ENCODE measurements at regions not wholly inside any gene's neighbourhood (a gene's known extent, or its start where the extent isn't known, plus 50 kb on each side); places are given as distances from the start of the nearest gene placed in this dataset.
"Not testable (repeated sequence)": the region's sequence is repeated elsewhere in the genome, so short reads cannot be mapped to it uniquely, and the experiment has no call there.

DNA sequence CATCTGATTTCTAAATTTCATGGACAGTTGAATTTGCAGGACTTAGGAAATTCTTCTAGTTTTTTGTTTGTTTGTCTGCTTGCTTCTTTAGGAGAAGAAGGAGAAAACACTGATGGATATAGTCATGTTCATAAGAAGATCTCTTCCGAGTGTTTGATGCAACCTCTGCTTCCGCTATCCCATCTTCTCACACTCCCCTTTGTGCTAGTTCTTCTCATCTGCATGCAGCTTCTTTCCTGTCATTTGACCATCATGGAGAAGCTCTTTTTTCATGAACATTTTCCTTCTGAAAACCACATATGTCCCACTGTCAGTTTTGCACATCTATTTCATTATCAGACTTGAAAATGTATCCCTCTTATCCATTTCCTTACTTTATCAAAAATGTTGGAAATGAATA lies 346.9 kb upstream of the PRKCQ start:
- Mint-ChIP-seq H3K9me3 (no peaks in the 10 kb centered on the region), H3K4me1 (ENCODE audit: low read depth) (peaks cover 51% of the 10 kb centered on the region), H3K4me3 (peak overlapping the region; percentile 48), H3K27me3 (ENCODE audit: low read depth) (no peaks in the 10 kb centered on the region), H3K36me3 (ENCODE audit: insufficient read depth) (no peaks in the 10 kb centered on the region)
- ATAC-seq (no peak), DNase-seq (no peak)

DNA sequence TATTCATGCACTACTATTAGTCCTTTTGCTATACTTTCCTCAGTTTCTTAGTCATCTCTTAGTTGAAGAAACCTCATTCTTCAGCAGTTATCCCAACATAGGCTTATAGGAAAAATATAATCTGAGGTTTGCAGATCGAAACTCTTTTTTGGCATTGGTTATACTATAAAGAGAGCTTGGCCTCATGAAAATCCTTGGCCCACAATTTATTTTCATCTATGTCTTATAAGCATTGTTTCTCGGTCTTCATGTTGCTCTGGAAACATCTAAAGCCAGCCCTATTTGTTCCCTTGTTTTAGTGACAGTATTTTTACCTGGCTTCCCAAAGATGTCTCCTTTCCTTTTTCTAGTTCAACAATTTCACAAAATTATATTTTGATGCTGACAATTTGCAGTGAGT lies 345.1 kb upstream of the PRKCQ start:
- ATAC-seq (no peak), DNase-seq (no peak)
- Mint-ChIP-seq H3K4me3 (peak overlapping the region; percentile 76), H3K4me1 (ENCODE audit: low read depth) (peaks cover 56% of the 10 kb centered on the region), H3K9me3 (no peaks in the 10 kb centered on the region), H3K36me3 (ENCODE audit: insufficient read depth) (no peaks in the 10 kb centered on the region), H3K27me3 (ENCODE audit: low read depth) (no peaks in the 10 kb centered on the region)

DNA sequence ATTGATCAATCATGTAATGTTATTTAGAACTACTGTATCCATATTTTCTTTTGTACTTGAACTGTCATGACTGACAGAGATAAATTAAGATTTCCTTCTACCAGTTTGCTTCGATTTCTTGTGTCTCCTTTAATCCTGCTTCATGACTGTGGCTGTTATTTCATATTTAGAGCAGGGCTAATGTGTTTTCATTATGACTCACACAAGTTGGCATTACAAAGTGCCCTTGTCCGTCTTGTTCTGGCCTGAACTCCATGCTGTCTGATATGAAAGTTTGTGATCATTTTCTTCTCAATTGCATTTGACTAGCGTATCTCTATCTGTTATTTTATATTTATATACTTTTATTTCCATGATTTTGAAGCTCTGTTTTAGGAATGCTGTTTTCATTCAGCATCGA lies 344.1 kb upstream of the PRKCQ start:
- ATAC-seq (no peak), DNase-seq (no peak)
- no peaks in the 10 kb centered on the region for H3K27me3 Mint-ChIP-seq (ENCODE audit: low read depth)
- H3K4me3 Mint-ChIP-seq: no peak overlapping the region
- no peaks in the 10 kb centered on the region for H3K36me3 Mint-ChIP-seq (ENCODE audit: insufficient read depth)
- no peaks in the 10 kb centered on the region for H3K9me3 Mint-ChIP-seq
- peaks cover 53% of the 10 kb centered on the region for H3K4me1 Mint-ChIP-seq (ENCODE audit: low read depth)

DNA sequence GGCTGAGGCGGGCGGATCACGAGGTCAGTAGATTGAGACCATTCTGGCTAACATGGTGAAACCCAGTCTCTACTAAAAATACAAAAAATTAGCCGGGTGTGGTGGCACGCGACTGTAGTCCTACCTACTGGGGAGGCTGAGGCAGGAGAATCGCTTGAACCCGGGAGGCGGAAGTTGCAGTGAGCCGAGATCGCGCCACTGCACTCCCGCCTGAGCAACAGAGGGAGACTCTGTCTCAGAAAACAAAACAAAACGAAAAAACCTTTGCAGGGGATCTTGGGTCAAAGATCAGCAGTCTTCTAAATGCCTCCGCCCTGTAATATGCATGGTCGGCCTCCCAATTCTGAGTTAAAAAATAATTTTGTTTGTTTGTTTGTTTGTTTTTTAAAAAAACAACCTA lies 340.9 kb upstream of the PRKCQ start:
- H3K9me3 Mint-ChIP-seq; DNase-seq; H3K36me3 Mint-ChIP-seq (ENCODE audit: insufficient read depth); ATAC-seq; H3K27me3 Mint-ChIP-seq (ENCODE audit: low read depth); H3K4me3 Mint-ChIP-seq: not testable (repeated sequence)
- H3K4me1 Mint-ChIP-seq (ENCODE audit: low read depth): peaks cover 27% of the 10 kb centered on the region

DNA sequence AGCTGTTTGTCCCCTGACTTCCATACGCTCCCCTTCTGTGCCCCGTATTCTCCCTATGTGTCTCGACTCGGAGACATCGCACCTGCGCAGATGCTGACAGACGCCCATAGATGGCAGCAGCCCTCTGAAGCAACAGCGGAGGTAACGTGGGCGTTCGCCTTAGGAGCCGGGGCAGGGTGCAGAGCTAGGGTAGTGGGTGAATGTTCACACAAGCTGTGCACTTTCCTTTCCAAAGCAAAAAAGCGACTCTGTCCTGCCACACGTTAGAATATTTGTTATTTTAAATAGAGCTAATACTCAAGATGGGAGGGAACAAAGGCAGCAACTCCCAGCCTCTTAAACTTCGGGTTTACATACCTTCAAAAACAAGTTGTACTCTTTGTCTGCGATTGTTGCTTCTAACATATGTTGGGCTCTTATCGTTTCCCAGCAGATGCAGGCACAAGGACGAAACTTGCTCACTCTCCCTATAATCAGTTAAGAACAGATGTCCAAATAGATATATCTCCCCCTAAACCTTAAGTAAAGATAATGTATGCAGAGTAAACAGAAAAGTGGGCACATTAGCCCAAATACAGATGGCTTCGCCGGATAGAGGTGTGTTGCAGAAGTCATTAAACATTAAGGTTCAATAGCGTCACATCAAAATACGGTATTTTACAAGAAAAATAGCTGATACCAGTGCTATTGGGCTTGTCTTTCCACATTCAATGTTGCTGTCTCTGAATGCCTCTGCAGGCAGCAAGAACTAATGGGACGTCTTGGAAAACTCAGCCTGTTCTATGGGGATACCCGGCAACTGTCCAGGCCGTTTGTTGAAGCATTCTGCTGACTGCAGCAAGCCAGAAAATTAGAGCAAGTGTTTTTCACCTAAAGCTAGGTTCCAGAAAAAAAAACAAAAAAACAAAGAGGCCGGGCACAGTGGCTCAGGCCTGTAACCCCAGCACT lies 340.3 kb upstream of the PRKCQ start:
- H3K4me3 Mint-ChIP-seq: peak overlapping the region; percentile 16
- ATAC-seq (peak; percentile 99), DNase-seq (peak; percentile 83)
- peaks cover 21% of the 10 kb centered on the region for H3K4me1 Mint-ChIP-seq (ENCODE audit: low read depth)
- peaks cover 2% of the 10 kb centered on the region for H3K27me3 Mint-ChIP-seq (ENCODE audit: low read depth)
- H3K36me3 Mint-ChIP-seq (ENCODE audit: insufficient read depth): no peaks in the 10 kb centered on the region
- H3K9me3 Mint-ChIP-seq: no peaks in the 10 kb centered on the region

DNA sequence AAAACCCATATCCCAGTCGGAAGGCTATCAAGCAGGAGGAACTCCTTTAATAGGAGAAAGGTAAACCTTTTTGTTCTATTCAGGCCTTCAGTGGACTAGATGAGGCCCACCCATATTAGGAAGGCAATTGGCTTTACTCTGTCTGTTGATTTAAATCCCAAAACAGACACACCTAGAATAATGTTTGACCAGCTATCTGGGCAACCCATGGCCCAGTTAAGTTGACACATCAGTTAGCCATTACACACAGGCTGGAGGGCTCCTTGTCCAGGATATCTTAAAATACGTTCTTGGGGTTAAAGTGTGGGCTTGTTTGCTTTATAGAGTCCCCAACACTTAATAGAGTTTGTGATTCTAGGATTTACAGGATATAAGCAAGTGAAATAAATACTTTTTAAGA lies 339.0 kb upstream of the PRKCQ start:
- Mint-ChIP-seq H3K4me3 (no peak overlapping the region), H3K9me3 (no peaks in the 10 kb centered on the region), H3K27me3 (ENCODE audit: low read depth) (peaks cover 2% of the 10 kb centered on the region), H3K36me3 (ENCODE audit: insufficient read depth) (no peaks in the 10 kb centered on the region), H3K4me1 (ENCODE audit: low read depth) (peaks cover 11% of the 10 kb centered on the region)
- ATAC-seq (no peak), DNase-seq (no peak)

DNA sequence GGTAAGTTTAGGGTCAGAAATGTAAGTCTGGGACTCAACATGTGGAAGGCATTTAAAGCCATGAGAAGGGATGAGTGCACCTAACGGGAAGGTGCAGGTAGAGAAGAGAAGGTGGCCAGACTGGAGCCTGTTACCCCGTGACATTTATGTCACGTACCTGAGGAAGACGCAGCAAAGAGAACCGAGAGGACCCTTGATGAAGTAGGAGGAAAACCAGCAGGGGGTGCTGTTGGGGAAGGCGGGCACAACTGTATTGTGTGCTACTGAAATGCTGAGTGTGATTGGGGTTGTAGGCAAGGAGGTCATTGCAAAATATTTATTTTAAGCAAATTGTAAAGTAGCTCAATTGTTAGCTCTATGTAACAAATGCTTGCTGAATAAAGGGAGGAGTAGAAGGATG lies 338.2 kb upstream of the PRKCQ start:
- ATAC-seq: peak; percentile 49 to 62

DNA sequence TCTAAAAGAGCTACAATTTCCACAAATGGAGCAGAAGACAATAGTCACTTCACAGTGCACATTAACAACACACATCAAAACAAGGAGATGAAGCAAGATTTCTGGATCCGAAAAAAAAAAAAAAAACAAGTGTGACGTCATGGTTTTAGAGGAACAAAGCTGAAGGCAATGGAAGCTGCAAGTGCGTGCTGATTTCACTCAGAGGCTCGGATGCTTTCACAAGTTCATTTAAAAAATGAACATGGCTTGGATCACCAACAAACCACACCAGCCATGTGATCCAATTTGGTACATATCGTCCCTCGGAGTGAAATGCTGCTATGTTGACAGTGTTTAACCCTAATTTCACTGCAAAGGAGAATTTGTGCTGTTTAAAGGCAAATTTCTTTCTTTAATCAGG lies 337.0 kb upstream of the PRKCQ start:
- Mint-ChIP-seq H3K36me3 (ENCODE audit: insufficient read depth) (no peaks in the 10 kb centered on the region), H3K4me1 (ENCODE audit: low read depth) (peaks cover 11% of the 10 kb centered on the region), H3K4me3 (no peak overlapping the region), H3K9me3 (no peaks in the 10 kb centered on the region), H3K27me3 (ENCODE audit: low read depth) (peaks cover 2% of the 10 kb centered on the region)
- no peak for ATAC-seq
- no peak for DNase-seq

More for the DNA sequence above, 338.2 kb upstream of the PRKCQ start:
- peak; percentile 77 for DNase-seq
- H3K9me3 Mint-ChIP-seq: no peaks in the 10 kb centered on the region
- no peaks in the 10 kb centered on the region for H3K36me3 Mint-ChIP-seq (ENCODE audit: insufficient read depth)
- H3K27me3 Mint-ChIP-seq (ENCODE audit: low read depth): peaks cover 2% of the 10 kb centered on the region
- H3K4me3 Mint-ChIP-seq: no peak overlapping the region
- peaks cover 11% of the 10 kb centered on the region for H3K4me1 Mint-ChIP-seq (ENCODE audit: low read depth)

DNA sequence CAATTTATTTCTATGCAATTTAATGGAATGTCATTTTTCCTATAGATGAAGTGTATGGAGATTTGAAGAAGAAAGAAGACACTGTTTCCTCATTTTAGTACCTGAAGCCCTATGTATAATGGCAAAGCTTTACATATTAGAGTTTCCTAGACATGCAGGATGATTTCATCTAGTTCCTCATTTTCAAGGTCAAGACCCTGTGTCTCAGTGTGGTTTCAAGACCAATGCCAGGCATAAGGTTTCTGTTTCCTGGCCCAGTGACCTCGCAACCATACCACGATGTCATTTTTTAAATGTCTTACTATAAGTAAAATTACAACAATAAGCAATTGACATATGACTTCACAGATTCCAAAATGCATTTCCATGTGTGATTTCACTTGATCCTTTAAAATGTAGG lies 336.5 kb upstream of the PRKCQ start:
- Mint-ChIP-seq H3K27me3 (ENCODE audit: low read depth) (peaks cover 2% of the 10 kb centered on the region), H3K4me3 (no peak overlapping the region), H3K9me3 (no peaks in the 10 kb centered on the region), H3K36me3 (ENCODE audit: insufficient read depth) (no peaks in the 10 kb centered on the region), H3K4me1 (ENCODE audit: low read depth) (peaks cover 11% of the 10 kb centered on the region)
- DNase-seq: no peak
- no peak for ATAC-seq

DNA sequence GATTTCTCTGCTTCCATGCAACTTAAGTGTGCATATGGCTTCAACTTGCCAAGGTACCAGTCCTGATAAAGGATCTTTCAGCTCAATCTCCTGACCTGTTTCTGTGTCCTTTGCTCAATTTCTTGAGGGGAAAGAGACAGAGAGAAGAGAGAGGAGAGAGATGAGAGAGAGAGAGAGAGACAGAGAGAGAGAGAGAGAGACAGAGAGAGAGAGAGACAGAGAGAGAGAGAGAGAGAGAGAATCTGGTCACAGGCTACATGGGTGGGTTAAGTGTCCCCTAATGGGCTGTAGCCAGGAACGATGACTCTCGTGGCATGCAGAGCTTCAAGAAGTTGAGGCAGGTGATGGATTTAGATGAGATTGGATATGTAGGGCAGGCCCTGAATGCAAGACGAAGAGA lies 335.2 kb upstream of the PRKCQ start:
- no peak overlapping the region for H3K4me3 Mint-ChIP-seq
- no peaks in the 10 kb centered on the region for H3K9me3 Mint-ChIP-seq
- no peak for ATAC-seq
- H3K36me3 Mint-ChIP-seq (ENCODE audit: insufficient read depth): no peaks in the 10 kb centered on the region
- H3K27me3 Mint-ChIP-seq (ENCODE audit: low read depth): peaks cover 2% of the 10 kb centered on the region
- peaks cover 8% of the 10 kb centered on the region for H3K4me1 Mint-ChIP-seq (ENCODE audit: low read depth)
- DNase-seq: no peak

DNA sequence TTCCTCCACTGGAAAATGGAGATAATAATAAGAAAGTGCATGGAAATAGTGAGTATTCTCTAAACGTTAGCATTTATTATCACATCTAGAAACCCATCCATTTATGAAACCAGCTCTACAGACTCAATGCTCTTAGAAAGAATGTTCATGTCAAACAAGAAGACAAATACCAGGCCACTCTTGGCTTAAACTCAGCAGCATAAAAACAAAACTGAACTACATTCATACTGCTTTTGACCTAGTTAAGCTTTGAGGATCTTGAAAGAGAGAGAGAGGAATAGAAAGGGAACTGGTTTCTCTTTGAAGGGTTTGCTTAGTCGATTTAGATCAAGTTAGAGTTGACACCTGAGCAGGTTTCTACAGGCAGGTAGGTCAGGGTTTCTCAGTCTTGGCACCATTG lies 332.9 kb upstream of the PRKCQ start:
- DNase-seq (no peak), ATAC-seq (peak; percentile 14 to 71)
- Mint-ChIP-seq H3K27me3 (ENCODE audit: low read depth) (no peaks in the 10 kb centered on the region), H3K4me3 (no peak overlapping the region), H3K4me1 (ENCODE audit: low read depth) (peaks cover 2% of the 10 kb centered on the region), H3K36me3 (ENCODE audit: insufficient read depth) (no peaks in the 10 kb centered on the region), H3K9me3 (peaks cover 9% of the 10 kb centered on the region)

DNA sequence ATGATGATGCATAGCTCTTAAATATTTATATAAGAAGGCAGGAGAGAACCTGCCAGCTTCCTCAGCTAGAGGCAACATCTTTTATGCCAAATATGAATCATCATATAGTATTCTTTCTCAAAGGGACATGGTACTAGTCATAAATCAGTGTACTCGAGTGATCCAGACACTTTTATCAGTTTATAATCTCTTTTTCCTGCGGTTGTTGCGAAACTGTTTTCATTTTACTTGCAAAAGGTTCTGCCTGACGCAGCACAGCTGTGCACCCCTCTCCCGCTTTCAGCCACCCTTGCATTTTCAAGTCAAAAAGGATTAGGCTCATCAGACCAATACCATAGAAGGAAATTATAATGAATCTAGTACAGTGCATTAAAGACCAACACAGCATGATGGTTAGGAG lies 332.3 kb upstream of the PRKCQ start:
- Mint-ChIP-seq H3K4me3 (no peak overlapping the region), H3K4me1 (ENCODE audit: low read depth) (peaks cover 2% of the 10 kb centered on the region), H3K36me3 (ENCODE audit: insufficient read depth) (no peaks in the 10 kb centered on the region), H3K27me3 (ENCODE audit: low read depth) (no peaks in the 10 kb centered on the region), H3K9me3 (peaks cover 11% of the 10 kb centered on the region)
- ATAC-seq: peak; percentile 23 to 83
- no peak for DNase-seq

DNA sequence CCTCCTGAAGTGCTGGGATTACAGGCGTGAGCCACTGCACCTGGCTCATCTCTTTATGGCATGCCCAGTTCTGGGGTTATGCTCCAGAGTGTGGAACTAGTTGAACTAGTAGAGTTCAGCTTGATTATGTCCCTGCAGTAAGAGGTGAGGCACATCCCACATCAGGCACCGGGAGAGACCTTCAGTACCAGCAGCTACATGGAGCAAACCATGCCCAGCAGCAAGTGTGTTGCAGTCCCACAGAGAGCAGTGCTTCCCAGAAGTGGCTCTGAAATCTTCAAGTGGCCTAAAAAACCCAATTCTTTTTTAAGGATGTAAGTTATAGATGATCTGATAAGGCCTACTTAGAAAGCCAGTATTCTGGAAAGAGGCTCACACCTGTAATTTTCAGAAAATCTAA lies 331.9 kb upstream of the PRKCQ start:
- H3K4me1 Mint-ChIP-seq (ENCODE audit: low read depth): peaks cover 2% of the 10 kb centered on the region
- ATAC-seq: no peak

DNA sequence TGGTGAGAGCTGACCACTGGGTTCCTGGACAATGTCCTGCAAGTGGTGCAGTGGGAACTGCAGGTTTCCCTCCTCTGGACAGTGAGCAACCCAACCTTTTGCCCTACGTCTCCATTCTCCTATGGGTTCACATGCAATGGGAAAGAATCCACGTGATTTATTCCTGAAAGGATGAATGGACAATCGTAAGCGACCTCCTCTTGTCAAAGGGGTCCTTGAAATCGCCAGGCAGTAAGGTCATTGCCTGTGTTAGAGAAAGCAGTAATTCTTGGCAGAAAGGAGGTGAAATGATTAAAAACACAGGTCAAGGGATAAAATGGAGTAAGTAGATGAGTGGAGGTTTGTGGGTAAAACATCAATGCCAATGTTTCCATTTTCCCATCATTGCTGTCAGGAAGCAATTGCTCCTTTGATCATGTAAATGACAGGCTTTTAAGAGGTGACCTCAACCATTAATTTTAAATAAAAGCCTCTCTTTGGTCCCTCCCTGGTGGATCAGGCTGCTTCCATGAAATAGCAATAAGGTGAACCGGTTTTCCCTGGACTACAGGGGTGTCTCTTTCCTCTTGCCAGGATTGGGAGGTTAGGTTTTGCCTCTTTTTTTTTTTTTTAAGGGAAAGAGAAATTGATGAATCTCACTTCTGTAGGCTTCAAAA lies 330.0 kb upstream of the PRKCQ start:
- ATAC-seq (no peak), DNase-seq (no peak)
- no peaks in the 10 kb centered on the region for H3K4me1 Mint-ChIP-seq (ENCODE audit: low read depth)
- no peak overlapping the region for H3K4me3 Mint-ChIP-seq
- H3K9me3 Mint-ChIP-seq: peaks cover 17% of the 10 kb centered on the region
- H3K27me3 Mint-ChIP-seq (ENCODE audit: low read depth): no peaks in the 10 kb centered on the region
- H3K36me3 Mint-ChIP-seq (ENCODE audit: insufficient read depth): no peaks in the 10 kb centered on the region

More for the DNA sequence above, 331.9 kb upstream of the PRKCQ start:
- Mint-ChIP-seq H3K36me3 (ENCODE audit: insufficient read depth) (no peaks in the 10 kb centered on the region), H3K4me3 (no peak overlapping the region), H3K9me3 (peaks cover 11% of the 10 kb centered on the region), H3K27me3 (ENCODE audit: low read depth) (no peaks in the 10 kb centered on the region)
- no peak for DNase-seq
